Activated CD4-positive, alpha-beta memory T cell treated with anti-CD3 and anti-CD28 coated beads, Interleukin-2, amount 10 ng/mL, durations not matched to agents 7 days and 5 days (primary cell): ENCODE measurements at regions not wholly inside any gene's neighbourhood (a gene's known extent, or its start where the extent isn't known, plus 50 kb on each side); places are given as distances from the start of the nearest gene placed in this dataset.

Source experiments
- CTCF ChIA-PET: fragments of 350-600 bp; sonication (Branson Sonifier 250); formaldehyde crosslinking; loops from one replicate; lab custom pipeline; 2021; ENCODE audit warnings: antibody characterized with exemption, inconsistent platforms; lab: Charles Lee
- POLR2A ChIA-PET: fragments of 350-600 bp; sonication (Branson Sonifier 250); formaldehyde crosslinking; loops from one replicate; lab custom pipeline; 2021; ENCODE audit warnings: antibody characterized with exemption; lab: Charles Lee
- DNase-seq: peaks from one replicate; pipeline ENCODE4 v3.0.0-alpha.2; 2020
- H3K27ac Mint-ChIP-seq: one replicate; pipeline ENCODE4 v1.8.0; 2021; ENCODE audit warnings: mild to moderate bottlenecking, mixed read lengths
- H3K27me3 Mint-ChIP-seq: one replicate; pipeline ENCODE4 v1.8.0; 2021; ENCODE audit warnings: mixed read lengths
- H3K36me3 Mint-ChIP-seq: one replicate; pipeline ENCODE4 v1.8.0; 2021; ENCODE audit warnings: low read depth, mixed read lengths
- H3K4me1 Mint-ChIP-seq: one replicate; pipeline ENCODE4 v1.8.0; 2021; ENCODE audit warnings: mixed read lengths
- H3K4me3 Mint-ChIP-seq: one replicate; pipeline ENCODE4 v1.8.0; 2021; ENCODE audit warnings: mild to moderate bottlenecking, mixed read lengths
- H3K9me3 Mint-ChIP-seq: one replicate; pipeline ENCODE4 v1.8.0; 2021; ENCODE audit warnings: mixed read lengths

GRCh38 chr11:23688411-23688810 lies 808.4 kb upstream of the LUZP2 start:
- H3K36me3 Mint-ChIP-seq: no peaks in the 10 kb centered on the region
- no peaks in the 10 kb centered on the region for H3K27me3 Mint-ChIP-seq
- CTCF ChIA-PET: no interaction called here
- no peak overlapping the region for H3K4me3 Mint-ChIP-seq
- H3K9me3 Mint-ChIP-seq: peaks cover 2% of the 10 kb centered on the region
- H3K4me1 Mint-ChIP-seq: no peaks in the 10 kb centered on the region
- no peak for DNase-seq
- POLR2A ChIA-PET: no interaction called here
- no peak overlapping the region for H3K27ac Mint-ChIP-seq

- POLR2A ChIA-PET: no interaction called here
- Mint-ChIP-seq H3K9me3 (peaks cover 2% of the 10 kb centered on the region), H3K27ac (no peak overlapping the region), H3K4me1 (no peaks in the 10 kb centered on the region), H3K4me3 (no peak overlapping the region), H3K27me3 (no peaks in the 10 kb centered on the region), H3K36me3 (no peaks in the 10 kb centered on the region)
- CTCF ChIA-PET: no interaction called here
- DNase-seq: no peak
Measured at GRCh38 chr11:23688835-23689234, 808.0 kb upstream of the LUZP2 start.

DNA sequence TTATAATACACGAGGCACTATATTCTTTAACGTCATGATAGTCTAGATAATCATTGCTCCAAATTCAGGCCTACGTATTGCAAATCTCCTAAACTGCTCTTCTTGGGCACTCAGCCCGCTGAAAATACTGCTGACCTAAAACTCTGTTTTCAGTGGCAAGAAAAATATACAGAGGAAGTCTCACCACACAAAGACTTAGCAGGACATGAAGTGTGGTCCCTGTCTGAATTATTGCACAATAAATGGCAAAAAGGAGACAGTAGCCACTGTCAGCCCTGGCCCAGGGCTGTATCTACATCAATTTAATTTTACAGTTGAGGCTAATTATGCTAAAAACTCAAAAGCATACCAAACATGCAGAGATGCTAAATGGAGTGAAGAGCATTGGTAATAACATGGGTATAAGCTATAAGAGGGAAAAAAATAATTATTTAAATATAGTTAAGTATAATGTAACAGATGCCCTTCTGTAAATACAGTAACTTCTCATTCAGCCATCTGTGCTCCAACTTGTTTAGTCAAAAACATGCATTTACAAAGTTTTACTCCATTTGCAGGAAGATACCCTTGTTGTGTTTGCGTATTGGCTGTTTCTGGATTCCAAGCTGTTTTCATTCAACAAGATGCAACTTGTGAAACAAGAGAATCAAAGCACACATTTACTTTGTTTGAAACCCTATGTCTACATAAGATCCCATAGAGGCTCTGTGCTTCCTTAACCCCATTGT lies 800.0 kb upstream of the LUZP2 start:
- CTCF ChIA-PET: no interaction called here
- DNase-seq: no peak
- Mint-ChIP-seq H3K27me3 (no peaks in the 10 kb centered on the region), H3K4me3 (no peak overlapping the region), H3K9me3 (peaks cover 2% of the 10 kb centered on the region), H3K27ac (no peak overlapping the region), H3K4me1 (no peaks in the 10 kb centered on the region), H3K36me3 (no peaks in the 10 kb centered on the region)
- POLR2A ChIA-PET: no interaction called here

DNA sequence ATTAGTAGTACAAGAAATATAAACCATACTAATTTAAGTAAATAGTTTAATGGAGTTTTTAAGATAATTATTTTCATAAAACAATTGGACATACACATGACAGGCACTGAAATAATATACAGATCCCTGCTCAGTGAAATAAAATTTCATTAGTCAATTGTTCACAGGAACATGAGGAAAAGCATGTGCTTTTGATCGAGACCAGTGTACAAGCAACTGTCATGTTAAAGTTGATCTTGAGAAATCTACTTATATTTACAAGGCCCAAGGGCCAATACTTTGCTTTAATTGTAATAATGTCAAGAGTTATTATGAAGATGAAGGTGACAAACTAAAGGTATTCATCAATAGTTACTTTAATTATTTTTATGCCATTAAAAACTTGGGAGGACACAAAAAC lies 792.7 kb upstream of the LUZP2 start:
- Mint-ChIP-seq H3K4me1 (no peaks in the 10 kb centered on the region), H3K27me3 (no peaks in the 10 kb centered on the region), H3K27ac (no peak overlapping the region), H3K36me3 (no peaks in the 10 kb centered on the region), H3K4me3 (no peak overlapping the region), H3K9me3 (peaks cover 5% of the 10 kb centered on the region)
- ChIA-PET POLR2A (no interaction called here), CTCF (no interaction called here)
- no peak for DNase-seq

GRCh38 chr11:23711981-23712380 lies 784.9 kb upstream of the LUZP2 start:
- Mint-ChIP-seq H3K27ac (no peak overlapping the region), H3K27me3 (no peaks in the 10 kb centered on the region), H3K4me3 (no peak overlapping the region), H3K9me3 (peaks cover 11% of the 10 kb centered on the region), H3K4me1 (no peaks in the 10 kb centered on the region), H3K36me3 (no peaks in the 10 kb centered on the region)
- CTCF ChIA-PET: no interaction called here
- DNase-seq: no peak
- POLR2A ChIA-PET: no interaction called here

DNA sequence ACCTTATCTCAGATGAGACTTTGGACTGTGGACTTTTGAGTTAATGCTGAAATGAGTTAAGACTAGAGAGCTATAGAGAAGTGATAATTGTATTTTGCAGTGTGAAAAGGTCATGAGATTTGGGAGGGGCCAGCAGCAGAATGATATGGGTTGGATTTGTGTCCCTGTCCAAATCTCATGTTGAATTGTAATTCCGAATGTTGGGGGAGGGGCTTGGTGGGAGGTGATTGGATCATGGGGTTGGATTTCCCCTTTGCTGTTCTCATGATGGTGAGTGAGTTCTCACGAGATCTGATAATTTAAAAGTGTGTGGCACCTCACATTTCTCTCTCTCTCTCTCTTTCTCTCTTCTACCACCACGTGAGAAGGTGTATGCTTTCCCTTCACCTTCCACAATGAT lies 777.8 kb upstream of the LUZP2 start:
- H3K27me3 Mint-ChIP-seq: no peaks in the 10 kb centered on the region
- no peak overlapping the region for H3K27ac Mint-ChIP-seq
- peaks cover 20% of the 10 kb centered on the region for H3K9me3 Mint-ChIP-seq
- no peak for DNase-seq
- H3K4me3 Mint-ChIP-seq: no peak overlapping the region
- ChIA-PET CTCF (no interaction called here), POLR2A (no interaction called here)
- no peaks in the 10 kb centered on the region for H3K36me3 Mint-ChIP-seq
- H3K4me1 Mint-ChIP-seq: no peaks in the 10 kb centered on the region

- ChIA-PET POLR2A (no interaction called here), CTCF (no interaction called here)
- Mint-ChIP-seq H3K4me3 (no peak overlapping the region), H3K4me1 (no peaks in the 10 kb centered on the region), H3K27ac (no peak overlapping the region), H3K9me3 (peaks cover 11% of the 10 kb centered on the region), H3K27me3 (no peaks in the 10 kb centered on the region), H3K36me3 (no peaks in the 10 kb centered on the region)
- DNase-seq: no peak
Measured at GRCh38 chr11:23723861-23724260, 773.0 kb upstream of the LUZP2 start.

GRCh38 chr11:23725752-23726151 lies 771.1 kb upstream of the LUZP2 start:
- ChIA-PET POLR2A (no interaction called here), CTCF (no interaction called here)
- no peaks in the 10 kb centered on the region for H3K27me3 Mint-ChIP-seq
- no peak for DNase-seq
- no peak overlapping the region for H3K4me3 Mint-ChIP-seq
- no peaks in the 10 kb centered on the region for H3K36me3 Mint-ChIP-seq
- peaks cover 6% of the 10 kb centered on the region for H3K9me3 Mint-ChIP-seq
- H3K4me1 Mint-ChIP-seq: no peaks in the 10 kb centered on the region
- no peak overlapping the region for H3K27ac Mint-ChIP-seq

GRCh38 chr11:23727387-23727786 lies 769.5 kb upstream of the LUZP2 start:
- Mint-ChIP-seq H3K27ac (no peak overlapping the region), H3K4me1 (no peaks in the 10 kb centered on the region), H3K36me3 (no peaks in the 10 kb centered on the region), H3K4me3 (no peak overlapping the region), H3K9me3 (peaks cover 6% of the 10 kb centered on the region), H3K27me3 (no peaks in the 10 kb centered on the region)
- no peak for DNase-seq
- CTCF ChIA-PET: no interaction called here
- POLR2A ChIA-PET: no interaction called here

GRCh38 chr11:23727794-23728193 lies 769.1 kb upstream of the LUZP2 start:
- H3K9me3 Mint-ChIP-seq: peaks cover 6% of the 10 kb centered on the region
- no peaks in the 10 kb centered on the region for H3K27me3 Mint-ChIP-seq
- ChIA-PET CTCF (no interaction called here), POLR2A (no interaction called here)
- no peak overlapping the region for H3K4me3 Mint-ChIP-seq
- no peak overlapping the region for H3K27ac Mint-ChIP-seq
- no peak for DNase-seq
- H3K4me1 Mint-ChIP-seq: no peaks in the 10 kb centered on the region
- H3K36me3 Mint-ChIP-seq: no peaks in the 10 kb centered on the region

- H3K27ac Mint-ChIP-seq: no peak overlapping the region
- POLR2A ChIA-PET: no interaction called here
- H3K4me1 Mint-ChIP-seq: no peaks in the 10 kb centered on the region
- no peak overlapping the region for H3K4me3 Mint-ChIP-seq
- no peaks in the 10 kb centered on the region for H3K27me3 Mint-ChIP-seq
- H3K36me3 Mint-ChIP-seq: no peaks in the 10 kb centered on the region
- H3K9me3 Mint-ChIP-seq: peaks cover 4% of the 10 kb centered on the region
- CTCF ChIA-PET: no interaction called here
- DNase-seq: no peak
Measured at GRCh38 chr11:23729088-23729487, 767.8 kb upstream of the LUZP2 start.

- H3K9me3 Mint-ChIP-seq: peaks cover 13% of the 10 kb centered on the region
- H3K27me3 Mint-ChIP-seq: no peaks in the 10 kb centered on the region
- no peak overlapping the region for H3K4me3 Mint-ChIP-seq
- no peak overlapping the region for H3K27ac Mint-ChIP-seq
- POLR2A ChIA-PET: no interaction called here
- H3K36me3 Mint-ChIP-seq: no peaks in the 10 kb centered on the region
- DNase-seq: no peak
- CTCF ChIA-PET: no interaction called here
- H3K4me1 Mint-ChIP-seq: no peaks in the 10 kb centered on the region
Measured at GRCh38 chr11:23730307-23730998, 766.4 kb upstream of the LUZP2 start.

- no peak overlapping the region for H3K27ac Mint-ChIP-seq
- no peak for DNase-seq
- no peaks in the 10 kb centered on the region for H3K27me3 Mint-ChIP-seq
- H3K4me1 Mint-ChIP-seq: no peaks in the 10 kb centered on the region
- H3K9me3 Mint-ChIP-seq: peaks cover 14% of the 10 kb centered on the region
- ChIA-PET POLR2A (no interaction called here), CTCF (no interaction called here)
- H3K4me3 Mint-ChIP-seq: no peak overlapping the region
- no peaks in the 10 kb centered on the region for H3K36me3 Mint-ChIP-seq
Measured at GRCh38 chr11:23732026-23732425, 764.8 kb upstream of the LUZP2 start.

- H3K27ac Mint-ChIP-seq: no peak overlapping the region
Measured at GRCh38 chr11:23746896-23747295, 750.0 kb upstream of the LUZP2 start.

More at GRCh38 chr11:23746896-23747295, 750.0 kb upstream of the LUZP2 start:
- no peaks in the 10 kb centered on the region for H3K27me3 Mint-ChIP-seq
- peaks cover 5% of the 10 kb centered on the region for H3K9me3 Mint-ChIP-seq
- H3K4me3 Mint-ChIP-seq: no peak overlapping the region
- no peaks in the 10 kb centered on the region for H3K36me3 Mint-ChIP-seq
- no peaks in the 10 kb centered on the region for H3K4me1 Mint-ChIP-seq
- DNase-seq: no peak
- CTCF ChIA-PET: no interaction called here
- POLR2A ChIA-PET: no interaction called here
